Right lobe of liver (tissue), 6 donors: ENCODE measurements at regions not wholly inside any gene's neighbourhood (a gene's known extent, or its start where the extent isn't known, plus 50 kb on each side); places are given as distances from the start of the nearest gene placed in this dataset.

Experiments
- ATAC-seq, 4 donors: fragments of 200-7000 bp; cut with Tn5 transposase; one replicate each; pipeline ENCODE4 v1.9.1; 2020; ENCODE audit warnings: mild to moderate bottlenecking in 4 of 4, moderate library complexity in 4 of 4
- DNase-seq, 3 donors: peaks; one replicate each; pipeline ENCODE4 v3.0.0-alpha.2; 2020
- H3K27ac ChIP-seq, 3 donors: fragments of 200-600 bp; one replicate each; pipeline ENCODE4 v1.8.0; 2022
- H3K27me3 ChIP-seq, 2 donors: fragments of 200-600 bp; one replicate each; pipeline ENCODE4 v1.8.0; 2022
- H3K36me3 ChIP-seq, 4 donors: fragments of 200-600 bp; sonication (generic) in 1 of 4; one replicate each; pipeline versions ENCODE4 v1.5.1 to v1.8.0; 2017 to 2022; ENCODE audit warnings: control low read depth in 1 of 4
- H3K4me1 ChIP-seq, 4 donors: fragments of 200-600 bp; sonication (generic) in 1 of 4; one replicate each; pipeline versions ENCODE4 v1.5.1 to v1.8.0; 2017 to 2022; ENCODE audit warnings: control low read depth in 1 of 4
- H3K4me3 ChIP-seq, 3 donors: fragments of 200-600 bp; one replicate each; pipeline ENCODE4 v1.8.0; 2022
- H3K9me3 ChIP-seq, 4 donors: fragments of 200-600 bp; sonication (generic) in 1 of 4; one replicate each; pipeline versions ENCODE4 v1.5.1 to v1.8.0; 2017 to 2022; ENCODE audit warnings: control low read depth in 1 of 4
- POLR2A ChIP-seq: fragments of 450-650 bp; IDR thresholded peaks from one replicate; pipeline ENCODE4 v1.6.1; 2017; ENCODE audit warnings: antibody characterized with exemption, mild to moderate bottlenecking
- WGBS: methylation state at CpG from one replicate; pipeline ENCODE4 v1.1.6; 2018; ENCODE audit warnings: low coverage, low lambda C conversion rate; ENCODE audit not compliant: insufficient coverage; ENCODE audit errors: missing lambda C conversion rate; 5-methylcytosine and 5-hydroxymethylcytosine counted together
- intact Hi-C, 2 donors: fragments of 100-400 bp; cut with DNase I; formaldehyde crosslinking; loops; one replicate each; pipeline versions ENCODE4 v1.11.2 to v1.14.1; 2022
- TF ChIP-seq, protein P1 (sequence below), 4 donors: fragments of 200-600 bp in 3 of 4; fragments of 450-650 bp in 1 of 4; IDR thresholded peaks; one replicate each; pipeline versions ENCODE4 v1.5.1 to v1.8.0; 2016 to 2022; ENCODE audit warnings: antibody characterized with exemption in 4 of 4, mild to moderate bottlenecking in 2 of 4
- donor health status: DM: no; HTN: yes; CAD: no.
- donor health status: DM: no; HTN: no; CAD: no.
- donor health status: DM: no; HTN: no; CAD: no.
- donor health status: DM: no; HTN: yes; CAD: no.
- donor health status: DM: no; HTN: yes; CAD: no.

DNA sequence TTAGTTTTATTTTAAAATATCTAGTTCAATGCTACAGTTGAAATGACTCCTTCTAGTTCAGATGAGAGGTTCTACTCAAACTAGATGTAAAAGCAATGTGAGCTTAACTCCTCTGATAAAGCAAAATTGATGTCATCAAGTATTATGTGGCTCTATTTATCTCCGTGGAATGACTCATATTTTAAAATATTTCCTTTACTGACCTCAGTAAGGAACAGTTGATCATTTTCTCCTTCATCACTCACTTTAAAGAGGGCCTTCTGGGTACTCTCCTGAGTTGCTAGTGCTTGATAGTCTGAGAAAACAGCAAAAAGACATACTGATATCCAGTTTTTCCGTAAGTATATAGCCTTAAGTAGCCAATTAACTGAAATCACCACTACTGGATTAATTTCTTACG lies 1099.3 kb downstream of the ROBO2 start:
- ATAC-seq: no peak
- Histone ChIP-seq H3K4me3 (no peak overlapping the region), H3K4me1 (no peaks in the 10 kb centered on the region), H3K27me3 (no peaks in the 10 kb centered on the region), H3K9me3 (no peaks in the 10 kb centered on the region), H3K27ac (no peak overlapping the region), H3K36me3 (no peaks in the 10 kb centered on the region)
- intact Hi-C loops: no loop called here
- 44% methylated on average over 3 of the region's 3 CpGs for WGBS
- TF ChIP-seq POLR2A: no peak
- TF ChIP-seq, protein P1, sequence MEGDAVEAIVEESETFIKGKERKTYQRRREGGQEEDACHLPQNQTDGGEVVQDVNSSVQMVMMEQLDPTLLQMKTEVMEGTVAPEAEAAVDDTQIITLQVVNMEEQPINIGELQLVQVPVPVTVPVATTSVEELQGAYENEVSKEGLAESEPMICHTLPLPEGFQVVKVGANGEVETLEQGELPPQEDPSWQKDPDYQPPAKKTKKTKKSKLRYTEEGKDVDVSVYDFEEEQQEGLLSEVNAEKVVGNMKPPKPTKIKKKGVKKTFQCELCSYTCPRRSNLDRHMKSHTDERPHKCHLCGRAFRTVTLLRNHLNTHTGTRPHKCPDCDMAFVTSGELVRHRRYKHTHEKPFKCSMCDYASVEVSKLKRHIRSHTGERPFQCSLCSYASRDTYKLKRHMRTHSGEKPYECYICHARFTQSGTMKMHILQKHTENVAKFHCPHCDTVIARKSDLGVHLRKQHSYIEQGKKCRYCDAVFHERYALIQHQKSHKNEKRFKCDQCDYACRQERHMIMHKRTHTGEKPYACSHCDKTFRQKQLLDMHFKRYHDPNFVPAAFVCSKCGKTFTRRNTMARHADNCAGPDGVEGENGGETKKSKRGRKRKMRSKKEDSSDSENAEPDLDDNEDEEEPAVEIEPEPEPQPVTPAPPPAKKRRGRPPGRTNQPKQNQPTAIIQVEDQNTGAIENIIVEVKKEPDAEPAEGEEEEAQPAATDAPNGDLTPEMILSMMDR (IDR thresholded peaks at IDR 0.05): no peak
- no peak for DNase-seq

DNA sequence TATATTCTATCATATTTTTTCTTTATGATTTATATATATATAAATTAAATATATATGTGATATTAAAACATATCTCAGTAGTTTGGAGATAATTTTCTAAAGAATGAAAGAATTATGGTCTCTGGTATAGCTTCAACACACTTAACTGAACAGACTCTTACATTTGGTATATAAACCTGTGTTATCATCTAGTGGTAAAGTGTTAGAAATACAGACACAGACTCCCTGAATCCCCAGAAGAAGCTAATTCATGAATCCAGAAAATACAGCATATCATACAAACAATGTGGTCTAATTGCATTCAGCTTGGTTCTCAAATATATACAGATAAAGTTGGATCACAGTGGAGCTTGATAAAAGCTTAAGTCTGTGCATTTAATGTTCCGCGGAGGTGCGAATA lies 1100.4 kb downstream of the ROBO2 start:
- no peak overlapping the region for H3K27ac ChIP-seq
- H3K27me3 ChIP-seq: no peaks in the 10 kb centered on the region
- H3K36me3 ChIP-seq: no peaks in the 10 kb centered on the region
- ATAC-seq (no peak), DNase-seq (no peak)
- no peak for TF ChIP-seq POLR2A
- TF ChIP-seq, protein P1 (IDR thresholded peaks at IDR 0.05): no peak
- H3K9me3 ChIP-seq: no peaks in the 10 kb centered on the region
- intact Hi-C loops: no loop called here
- H3K4me3 ChIP-seq: no peak overlapping the region
- 76% methylated on average over 3 of the region's 3 CpGs for WGBS
- no peaks in the 10 kb centered on the region for H3K4me1 ChIP-seq

- TF ChIP-seq, protein P1 (IDR thresholded peaks at IDR 0.05): no peak
- no peak for TF ChIP-seq POLR2A
- DNase-seq (no peak), ATAC-seq (no peak)
- no peaks in the 10 kb centered on the region for H3K4me1 ChIP-seq
- 60% methylated on average over 1 of the region's 1 CpG for WGBS
- no peaks in the 10 kb centered on the region for H3K36me3 ChIP-seq
- no peak overlapping the region for H3K27ac ChIP-seq
- no peaks in the 10 kb centered on the region for H3K27me3 ChIP-seq
- no peak overlapping the region for H3K4me3 ChIP-seq
- no peaks in the 10 kb centered on the region for H3K9me3 ChIP-seq
- intact Hi-C loops: no loop called here
These were observed 1101.0 kb downstream of the ROBO2 start for GRCh38 chr3:78140866-78141265.

- intact Hi-C loops: no loop called here
These were observed 1101.4 kb downstream of the ROBO2 start for GRCh38 chr3:78141269-78141668.

More at GRCh38 chr3:78141269-78141668, 1101.4 kb downstream of the ROBO2 start:
- Histone ChIP-seq H3K4me1 (no peaks in the 10 kb centered on the region), H3K36me3 (no peaks in the 10 kb centered on the region), H3K27ac (no peak overlapping the region), H3K27me3 (no peaks in the 10 kb centered on the region), H3K4me3 (no peak overlapping the region), H3K9me3 (no peaks in the 10 kb centered on the region)
- 83% methylated on average over 3 of the region's 3 CpGs for whole genome bisulfite sequencing
- ATAC-seq: no peak
- TF ChIP-seq, protein P1 (IDR thresholded peaks at IDR 0.05): no peak
- TF ChIP-seq POLR2A: no peak
- DNase-seq: no peak
